Panc1 (cell line): ENCODE measurements at regions not wholly inside any gene's neighbourhood (a gene's known extent, or its start where the extent isn't known, plus 50 kb on each side); places are given as distances from the start of the nearest gene placed in this dataset.

ENCODE experiments used
- POLR2AphosphoS5 ChIP-seq: IDR thresholded peaks from 2 replicates; pipeline ENCODE4 v1.6.1; 2012; ENCODE audit warnings: mild to moderate bottlenecking, low read depth, low read length, moderate library complexity
- SIN3A ChIP-seq: IDR thresholded peaks from 2 replicates; pipeline ENCODE4 v1.6.1; 2012; ENCODE audit warnings: low read depth, mild to moderate bottlenecking, low read length, moderate library complexity, borderline replicate concordance; ENCODE audit not compliant: insufficient read depth
- TCF7L2 ChIP-seq: IDR thresholded peaks from 2 replicates; pipeline ENCODE4 v1.6.1; 2011; ENCODE audit warnings: mild to moderate bottlenecking, low read depth, low read length, inconsistent platforms
- TF ChIP-seq, protein P1 (sequence below): fragments of 450-650 bp; IDR thresholded peaks from 2 replicates; pipeline ENCODE4 v1.5.1; 2017; ENCODE audit warnings: mild to moderate bottlenecking

- TF ChIP-seq, protein P1, sequence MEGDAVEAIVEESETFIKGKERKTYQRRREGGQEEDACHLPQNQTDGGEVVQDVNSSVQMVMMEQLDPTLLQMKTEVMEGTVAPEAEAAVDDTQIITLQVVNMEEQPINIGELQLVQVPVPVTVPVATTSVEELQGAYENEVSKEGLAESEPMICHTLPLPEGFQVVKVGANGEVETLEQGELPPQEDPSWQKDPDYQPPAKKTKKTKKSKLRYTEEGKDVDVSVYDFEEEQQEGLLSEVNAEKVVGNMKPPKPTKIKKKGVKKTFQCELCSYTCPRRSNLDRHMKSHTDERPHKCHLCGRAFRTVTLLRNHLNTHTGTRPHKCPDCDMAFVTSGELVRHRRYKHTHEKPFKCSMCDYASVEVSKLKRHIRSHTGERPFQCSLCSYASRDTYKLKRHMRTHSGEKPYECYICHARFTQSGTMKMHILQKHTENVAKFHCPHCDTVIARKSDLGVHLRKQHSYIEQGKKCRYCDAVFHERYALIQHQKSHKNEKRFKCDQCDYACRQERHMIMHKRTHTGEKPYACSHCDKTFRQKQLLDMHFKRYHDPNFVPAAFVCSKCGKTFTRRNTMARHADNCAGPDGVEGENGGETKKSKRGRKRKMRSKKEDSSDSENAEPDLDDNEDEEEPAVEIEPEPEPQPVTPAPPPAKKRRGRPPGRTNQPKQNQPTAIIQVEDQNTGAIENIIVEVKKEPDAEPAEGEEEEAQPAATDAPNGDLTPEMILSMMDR = no peak
- TF ChIP-seq SIN3A = no peak
- no peak for TF ChIP-seq TCF7L2
- no peak for TF ChIP-seq POLR2AphosphoS5
Observed at GRCh38 chr4:185903205-185903604, 91.2 kb upstream of the SORBS2 start.
